ENCODE measurements at regions not wholly inside any gene's neighbourhood (a gene's known extent, or its start where the extent isn't known, plus 50 kb on each side); places are given as distances from the start of the nearest gene placed in this dataset.

DNA sequence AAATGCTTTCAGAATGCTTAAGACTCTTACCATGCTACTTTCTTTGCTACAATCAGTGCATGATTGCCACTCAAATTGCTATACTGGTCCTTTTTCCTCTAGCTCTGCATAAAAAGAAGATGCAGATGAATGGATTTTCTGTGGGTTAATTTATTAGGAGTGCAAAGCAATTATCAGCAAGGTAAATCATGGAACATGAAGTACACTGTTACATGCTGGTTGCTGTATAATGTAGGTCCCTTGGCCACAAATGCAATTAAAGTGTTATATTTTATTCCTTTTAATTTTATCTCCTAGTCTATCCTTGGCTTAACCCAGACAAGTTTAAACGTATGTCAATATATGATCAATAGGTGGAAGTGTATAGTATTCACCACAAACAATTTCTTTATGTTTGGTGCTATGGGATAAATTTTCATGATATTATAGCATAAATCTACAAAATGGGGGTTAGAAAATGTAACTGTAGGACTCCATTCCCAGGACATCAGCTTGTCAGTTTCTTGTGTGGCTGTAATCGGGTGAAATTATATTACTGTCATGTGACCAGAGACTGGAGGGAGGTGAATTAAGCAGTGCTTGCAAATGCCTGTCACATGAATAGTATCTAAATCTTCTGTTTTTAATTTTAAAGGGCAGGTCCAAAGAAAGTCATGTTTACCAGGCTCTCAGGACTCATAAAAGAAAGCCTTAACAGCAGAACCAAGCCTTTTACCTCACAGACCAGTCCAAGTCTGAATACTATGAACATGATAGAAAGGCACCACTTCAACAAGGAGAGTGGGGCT, 176.9 kb upstream of the ID4 start:
- TF ChIP-seq NRF1 (IDR thresholded peaks at IDR 0.05; ENCODE audit: low read depth, low read length) = no peak
- no peak for TF ChIP-seq YY1 (IDR thresholded peaks at IDR 0.05; ENCODE audit: low read depth)
- no peak for TF ChIP-seq TAF1 (IDR thresholded peaks at IDR 0.05; ENCODE audit: borderline replicate concordance, low read depth, low read length)
- TF ChIP-seq, protein P1, sequence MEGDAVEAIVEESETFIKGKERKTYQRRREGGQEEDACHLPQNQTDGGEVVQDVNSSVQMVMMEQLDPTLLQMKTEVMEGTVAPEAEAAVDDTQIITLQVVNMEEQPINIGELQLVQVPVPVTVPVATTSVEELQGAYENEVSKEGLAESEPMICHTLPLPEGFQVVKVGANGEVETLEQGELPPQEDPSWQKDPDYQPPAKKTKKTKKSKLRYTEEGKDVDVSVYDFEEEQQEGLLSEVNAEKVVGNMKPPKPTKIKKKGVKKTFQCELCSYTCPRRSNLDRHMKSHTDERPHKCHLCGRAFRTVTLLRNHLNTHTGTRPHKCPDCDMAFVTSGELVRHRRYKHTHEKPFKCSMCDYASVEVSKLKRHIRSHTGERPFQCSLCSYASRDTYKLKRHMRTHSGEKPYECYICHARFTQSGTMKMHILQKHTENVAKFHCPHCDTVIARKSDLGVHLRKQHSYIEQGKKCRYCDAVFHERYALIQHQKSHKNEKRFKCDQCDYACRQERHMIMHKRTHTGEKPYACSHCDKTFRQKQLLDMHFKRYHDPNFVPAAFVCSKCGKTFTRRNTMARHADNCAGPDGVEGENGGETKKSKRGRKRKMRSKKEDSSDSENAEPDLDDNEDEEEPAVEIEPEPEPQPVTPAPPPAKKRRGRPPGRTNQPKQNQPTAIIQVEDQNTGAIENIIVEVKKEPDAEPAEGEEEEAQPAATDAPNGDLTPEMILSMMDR (IDR thresholded peaks at IDR 0.05) = no peak
- TF ChIP-seq RFX5 (IDR thresholded peaks at IDR 0.05; ENCODE audit: low read length) = no peak
- TF ChIP-seq CHD2 (IDR thresholded peaks at IDR 0.05; ENCODE audit: low read length, partially characterized antibody) = no peak
- TF ChIP-seq POLR2AphosphoS5 (IDR thresholded peaks at IDR 0.05; ENCODE audit: low read depth, low read length) = no peak
- TF ChIP-seq, protein P2, sequence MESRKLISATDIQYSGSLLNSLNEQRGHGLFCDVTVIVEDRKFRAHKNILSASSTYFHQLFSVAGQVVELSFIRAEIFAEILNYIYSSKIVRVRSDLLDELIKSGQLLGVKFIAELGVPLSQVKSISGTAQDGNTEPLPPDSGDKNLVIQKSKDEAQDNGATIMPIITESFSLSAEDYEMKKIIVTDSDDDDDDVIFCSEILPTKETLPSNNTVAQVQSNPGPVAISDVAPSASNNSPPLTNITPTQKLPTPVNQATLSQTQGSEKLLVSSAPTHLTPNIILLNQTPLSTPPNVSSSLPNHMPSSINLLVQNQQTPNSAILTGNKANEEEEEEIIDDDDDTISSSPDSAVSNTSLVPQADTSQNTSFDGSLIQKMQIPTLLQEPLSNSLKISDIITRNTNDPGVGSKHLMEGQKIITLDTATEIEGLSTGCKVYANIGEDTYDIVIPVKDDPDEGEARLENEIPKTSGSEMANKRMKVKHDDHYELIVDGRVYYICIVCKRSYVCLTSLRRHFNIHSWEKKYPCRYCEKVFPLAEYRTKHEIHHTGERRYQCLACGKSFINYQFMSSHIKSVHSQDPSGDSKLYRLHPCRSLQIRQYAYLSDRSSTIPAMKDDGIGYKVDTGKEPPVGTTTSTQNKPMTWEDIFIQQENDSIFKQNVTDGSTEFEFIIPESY (IDR thresholded peaks at IDR 0.05; ENCODE audit: borderline replicate concordance, low read depth) = no peak
- TF ChIP-seq, protein P3, sequence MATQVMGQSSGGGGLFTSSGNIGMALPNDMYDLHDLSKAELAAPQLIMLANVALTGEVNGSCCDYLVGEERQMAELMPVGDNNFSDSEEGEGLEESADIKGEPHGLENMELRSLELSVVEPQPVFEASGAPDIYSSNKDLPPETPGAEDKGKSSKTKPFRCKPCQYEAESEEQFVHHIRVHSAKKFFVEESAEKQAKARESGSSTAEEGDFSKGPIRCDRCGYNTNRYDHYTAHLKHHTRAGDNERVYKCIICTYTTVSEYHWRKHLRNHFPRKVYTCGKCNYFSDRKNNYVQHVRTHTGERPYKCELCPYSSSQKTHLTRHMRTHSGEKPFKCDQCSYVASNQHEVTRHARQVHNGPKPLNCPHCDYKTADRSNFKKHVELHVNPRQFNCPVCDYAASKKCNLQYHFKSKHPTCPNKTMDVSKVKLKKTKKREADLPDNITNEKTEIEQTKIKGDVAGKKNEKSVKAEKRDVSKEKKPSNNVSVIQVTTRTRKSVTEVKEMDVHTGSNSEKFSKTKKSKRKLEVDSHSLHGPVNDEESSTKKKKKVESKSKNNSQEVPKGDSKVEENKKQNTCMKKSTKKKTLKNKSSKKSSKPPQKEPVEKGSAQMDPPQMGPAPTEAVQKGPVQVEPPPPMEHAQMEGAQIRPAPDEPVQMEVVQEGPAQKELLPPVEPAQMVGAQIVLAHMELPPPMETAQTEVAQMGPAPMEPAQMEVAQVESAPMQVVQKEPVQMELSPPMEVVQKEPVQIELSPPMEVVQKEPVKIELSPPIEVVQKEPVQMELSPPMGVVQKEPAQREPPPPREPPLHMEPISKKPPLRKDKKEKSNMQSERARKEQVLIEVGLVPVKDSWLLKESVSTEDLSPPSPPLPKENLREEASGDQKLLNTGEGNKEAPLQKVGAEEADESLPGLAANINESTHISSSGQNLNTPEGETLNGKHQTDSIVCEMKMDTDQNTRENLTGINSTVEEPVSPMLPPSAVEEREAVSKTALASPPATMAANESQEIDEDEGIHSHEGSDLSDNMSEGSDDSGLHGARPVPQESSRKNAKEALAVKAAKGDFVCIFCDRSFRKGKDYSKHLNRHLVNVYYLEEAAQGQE (IDR thresholded peaks at IDR 0.05; ENCODE audit: low read depth, low read length) = no peak
